Large intestine (tissue), 3 donors: ENCODE measurements at regions not wholly inside any gene's neighbourhood (a gene's known extent, or its start where the extent isn't known, plus 50 kb on each side); places are given as distances from the start of the nearest gene placed in this dataset.

Source experiments
- DNase-seq, 2 donors: peaks; one replicate each; pipeline versions ENCODE4 v3.0.0 to v3.0.0-alpha.2; 2013
- H3K27ac ChIP-seq: one replicate; pipeline ENCODE4 v1.5.1; 2013; ENCODE audit warnings: low read length
- H3K27me3 ChIP-seq: 2 replicates; pipeline ENCODE4 v1.6.1; 2013; ENCODE audit warnings: low read length; ENCODE audit not compliant: control insufficient read depth, insufficient read depth
- H3K36me3 ChIP-seq: 2 replicates; pipeline ENCODE4 v1.6.1; 2013; ENCODE audit warnings: low read length; ENCODE audit not compliant: control insufficient read depth, insufficient read depth
- H3K4me1 ChIP-seq: one replicate; pipeline ENCODE4 v1.6.1; 2013; ENCODE audit warnings: low read length; ENCODE audit not compliant: control insufficient read depth, insufficient read depth
- H3K4me3 ChIP-seq: one replicate; pipeline ENCODE4 v1.5.1; 2013; ENCODE audit warnings: low read length
- H3K9me3 ChIP-seq: one replicate; pipeline ENCODE4 v1.6.1; 2013; ENCODE audit warnings: mild to moderate bottlenecking, low read depth, low read length, moderate library complexity; ENCODE audit not compliant: control insufficient read depth
- WGBS: methylation state at CpG from one replicate; pipeline ENCODE4 v1.1.5; 2013; ENCODE audit warnings: low lambda C conversion rate; ENCODE audit not compliant: insufficient coverage; 5-methylcytosine and 5-hydroxymethylcytosine counted together

DNA sequence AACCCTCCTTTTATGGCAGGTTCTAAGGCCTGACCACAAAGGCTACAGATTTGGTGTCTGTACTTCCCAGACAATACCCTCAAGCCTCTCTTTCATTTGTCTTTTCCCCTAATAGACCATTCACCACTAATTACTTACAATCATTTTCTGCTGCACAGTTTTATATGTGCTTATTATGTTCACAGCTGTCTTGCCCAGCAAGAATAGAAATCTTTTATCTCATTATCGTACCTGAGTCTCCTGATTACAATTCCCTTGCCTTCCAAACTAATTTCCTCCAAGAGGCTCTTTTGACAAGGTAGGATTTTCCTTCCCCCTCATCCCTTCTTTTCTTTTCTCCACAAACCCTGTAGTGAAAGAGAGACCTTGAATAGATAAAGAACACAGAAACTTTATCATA is 352.5 kb upstream of the FMR1 start:
- Histone ChIP-seq H3K27me3 (no peaks in the 10 kb centered on the region), H3K9me3 (no peaks in the 10 kb centered on the region), H3K4me3 (no peak overlapping the region), H3K4me1 (no peaks in the 10 kb centered on the region), H3K36me3 (no peaks in the 10 kb centered on the region), H3K27ac (no peak overlapping the region)
- WGBS = 83% methylated on average over 1 of the region's 1 CpG
- DNase-seq = no peak

DNA sequence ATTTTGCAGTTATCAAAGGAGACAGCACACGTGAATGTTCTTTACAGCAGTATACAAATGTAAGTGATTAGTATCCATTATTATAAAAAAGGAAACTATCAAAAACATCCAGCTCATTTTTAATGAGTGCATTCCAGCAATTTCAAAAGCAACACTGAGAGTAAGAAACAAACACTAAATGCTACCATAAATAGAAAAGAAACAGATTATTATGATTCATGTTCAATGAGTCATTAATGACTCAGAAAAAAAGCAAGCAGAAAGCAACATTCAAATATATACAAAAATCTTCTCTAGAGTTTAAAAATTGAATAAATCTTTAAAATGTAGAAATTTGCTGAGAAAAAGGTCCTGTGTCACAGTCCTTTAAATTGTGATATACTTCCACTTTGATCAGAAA is 346.5 kb upstream of the FMR1 start:
- no peaks in the 10 kb centered on the region for H3K27me3 ChIP-seq
- H3K4me3 ChIP-seq = no peak overlapping the region
- no peaks in the 10 kb centered on the region for H3K9me3 ChIP-seq
- H3K27ac ChIP-seq = no peak overlapping the region
- H3K4me1 ChIP-seq = no peaks in the 10 kb centered on the region
- no CpG with 5 or more reads among the region's 1 CpG for WGBS
- no peak for DNase-seq
- H3K36me3 ChIP-seq = no peaks in the 10 kb centered on the region

DNA sequence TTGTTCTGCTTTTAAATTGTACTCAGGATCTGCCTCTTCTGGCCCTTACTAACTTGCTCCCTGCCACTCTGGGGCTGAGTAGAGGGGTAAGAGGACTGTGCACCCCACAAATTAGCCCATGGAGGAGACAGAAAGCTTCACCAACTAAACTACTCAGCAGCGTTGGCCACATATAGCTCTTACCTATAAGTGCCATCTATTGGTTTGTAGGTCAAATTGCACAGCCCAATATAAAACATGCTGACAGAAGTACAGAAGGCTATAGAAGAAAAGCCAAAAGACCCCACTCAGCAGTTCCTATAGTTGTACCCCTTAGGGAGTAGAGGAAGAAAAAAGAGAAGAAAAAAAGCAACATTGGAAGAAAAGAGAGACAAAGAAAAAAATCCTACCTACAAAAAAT is 341.2 kb upstream of the FMR1 start:
- WGBS = no CpG with 5 or more reads among the region's 1 CpG
- H3K27me3 ChIP-seq = no peaks in the 10 kb centered on the region
- no peak overlapping the region for H3K27ac ChIP-seq
- no peak overlapping the region for H3K4me3 ChIP-seq
- no peaks in the 10 kb centered on the region for H3K9me3 ChIP-seq
- no peak for DNase-seq
- no peaks in the 10 kb centered on the region for H3K4me1 ChIP-seq
- no peaks in the 10 kb centered on the region for H3K36me3 ChIP-seq

DNA sequence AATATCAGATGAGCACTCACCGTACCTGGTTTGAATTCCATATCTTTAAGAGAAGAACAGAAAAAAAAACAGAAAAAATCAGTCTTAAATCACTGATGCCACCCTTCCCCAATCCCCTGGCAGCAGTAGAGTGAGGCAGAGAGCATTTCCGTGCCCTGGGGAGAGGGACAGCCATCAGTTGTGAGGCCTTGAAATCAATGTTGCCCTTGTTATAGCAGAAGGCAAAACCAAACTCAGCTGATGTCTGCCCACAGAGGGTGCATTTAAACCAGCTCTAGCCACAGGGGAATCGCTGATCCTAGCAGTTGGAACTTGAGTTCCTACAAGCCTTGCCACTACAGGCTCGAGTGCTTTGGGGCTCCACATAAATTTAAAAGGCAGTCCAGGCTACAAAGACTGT is 338.5 kb upstream of the FMR1 start:
- H3K36me3 ChIP-seq = no peaks in the 10 kb centered on the region
- H3K27ac ChIP-seq = no peak overlapping the region
- no peak for DNase-seq
- no peaks in the 10 kb centered on the region for H3K27me3 ChIP-seq
- H3K9me3 ChIP-seq = no peaks in the 10 kb centered on the region
- no peaks in the 10 kb centered on the region for H3K4me1 ChIP-seq
- WGBS = no CpG with 5 or more reads among the region's 4 CpGs
- H3K4me3 ChIP-seq = no peak overlapping the region

DNA sequence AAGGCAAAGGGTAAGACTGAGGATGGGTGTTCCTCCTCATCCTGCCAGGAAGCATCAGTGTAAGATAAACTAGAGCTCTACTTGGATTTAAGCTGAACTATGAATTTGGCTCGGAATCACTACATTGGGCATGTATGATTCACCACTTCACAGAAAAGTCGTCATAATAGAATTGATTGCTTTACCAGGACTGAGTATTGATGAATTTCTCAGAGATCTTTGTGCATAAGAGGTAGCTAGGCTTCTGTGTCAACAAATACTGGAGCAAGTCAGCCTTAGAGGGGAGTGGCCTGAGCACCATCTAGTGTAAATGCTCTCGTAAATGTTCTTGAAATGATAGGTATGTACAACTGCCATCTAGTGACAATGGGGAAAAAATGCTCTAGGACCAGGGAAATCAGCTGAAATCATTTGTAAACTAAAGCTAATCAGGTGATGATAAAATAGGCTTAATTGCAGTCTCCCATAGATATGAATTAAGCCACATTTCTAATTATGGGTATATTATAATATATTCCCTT is 309.5 kb upstream of the FMR1 start:
- Histone ChIP-seq H3K27me3 (no peaks in the 10 kb centered on the region), H3K9me3 (no peaks in the 10 kb centered on the region), H3K4me3 (no peak overlapping the region), H3K27ac (no peak overlapping the region), H3K4me1 (no peaks in the 10 kb centered on the region), H3K36me3 (no peaks in the 10 kb centered on the region)
- no CpG with 5 or more reads among the region's 3 CpGs for WGBS
- DNase-seq = no peak

DNA sequence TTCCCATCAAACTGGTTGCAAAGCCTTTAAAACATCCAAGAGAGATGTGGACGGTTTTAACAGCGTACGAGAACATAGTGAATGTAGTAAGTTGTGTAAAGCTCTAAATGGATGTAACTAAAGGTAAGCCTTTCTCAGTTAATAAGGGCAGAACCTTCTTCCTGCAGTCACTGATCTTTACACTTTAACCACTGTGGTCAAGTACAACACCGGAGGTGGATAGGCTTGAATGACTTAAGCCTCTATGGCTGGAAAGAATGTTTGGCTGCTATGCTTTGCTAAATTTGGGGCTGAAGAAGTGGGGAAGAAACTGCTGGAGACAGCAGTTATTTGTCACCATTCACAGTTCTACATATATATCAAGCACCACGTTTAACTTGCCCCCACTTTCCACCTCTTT is 285.1 kb upstream of the FMR1 start:
- no CpG with 5 or more reads among the region's 5 CpGs for WGBS
- H3K4me1 ChIP-seq = no peaks in the 10 kb centered on the region
- no peaks in the 10 kb centered on the region for H3K27me3 ChIP-seq
- H3K36me3 ChIP-seq = no peaks in the 10 kb centered on the region
- no peak overlapping the region for H3K27ac ChIP-seq
- no peak for DNase-seq
- no peaks in the 10 kb centered on the region for H3K9me3 ChIP-seq
- H3K4me3 ChIP-seq = no peak overlapping the region

DNA sequence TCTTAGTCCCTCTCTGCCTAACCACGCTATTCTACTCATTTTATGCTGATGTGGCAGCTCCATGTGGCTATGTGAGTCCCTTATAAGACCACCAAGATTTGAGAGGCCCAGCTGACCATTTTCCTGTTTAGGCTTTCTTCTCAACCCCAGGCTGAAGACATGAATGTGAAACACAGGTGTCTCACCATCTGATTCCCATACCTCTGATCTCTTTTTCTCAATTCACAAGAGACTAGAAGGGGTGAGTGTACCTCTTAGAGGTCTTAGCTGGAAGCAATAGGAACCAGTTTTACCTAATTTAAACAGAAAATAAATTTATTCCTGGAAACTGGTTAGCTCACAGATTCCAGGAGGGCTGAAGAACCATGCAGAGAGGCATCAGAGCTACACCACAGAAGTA is 276.5 kb upstream of the FMR1 start:
- H3K4me3 ChIP-seq = no peak overlapping the region
- no peak for DNase-seq
- no CpG with 5 or more reads among the region's 1 CpG for WGBS
- no peaks in the 10 kb centered on the region for H3K4me1 ChIP-seq
- no peaks in the 10 kb centered on the region for H3K27me3 ChIP-seq
- H3K9me3 ChIP-seq = no peaks in the 10 kb centered on the region
- no peaks in the 10 kb centered on the region for H3K36me3 ChIP-seq
- no peak overlapping the region for H3K27ac ChIP-seq

DNA sequence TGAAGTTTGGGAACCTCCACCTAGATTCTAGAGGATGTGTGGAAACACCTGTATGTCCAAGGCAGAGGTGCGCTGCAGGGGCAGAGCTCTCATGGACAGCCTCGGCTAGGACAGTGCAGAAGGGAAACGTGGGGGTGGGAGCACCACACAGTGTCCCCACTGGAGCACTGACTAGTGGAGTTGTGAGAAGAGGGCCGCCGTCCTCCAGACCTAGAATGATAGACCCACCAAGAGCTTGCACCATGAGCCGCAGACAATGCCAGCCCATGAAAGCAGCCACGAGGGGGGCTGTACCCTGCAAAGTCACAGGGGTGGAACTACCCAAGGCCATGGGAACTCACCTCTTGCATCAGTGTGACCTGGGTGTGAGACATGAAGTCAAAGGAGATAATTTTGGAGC is 274.5 kb upstream of the FMR1 start:
- H3K36me3 ChIP-seq = no peaks in the 10 kb centered on the region
- H3K27ac ChIP-seq = no peak overlapping the region
- no peak overlapping the region for H3K4me3 ChIP-seq
- WGBS = no CpG with 5 or more reads among the region's 7 CpGs
- H3K9me3 ChIP-seq = no peaks in the 10 kb centered on the region
- no peaks in the 10 kb centered on the region for H3K4me1 ChIP-seq
- DNase-seq = no peak
- H3K27me3 ChIP-seq = no peaks in the 10 kb centered on the region

DNA sequence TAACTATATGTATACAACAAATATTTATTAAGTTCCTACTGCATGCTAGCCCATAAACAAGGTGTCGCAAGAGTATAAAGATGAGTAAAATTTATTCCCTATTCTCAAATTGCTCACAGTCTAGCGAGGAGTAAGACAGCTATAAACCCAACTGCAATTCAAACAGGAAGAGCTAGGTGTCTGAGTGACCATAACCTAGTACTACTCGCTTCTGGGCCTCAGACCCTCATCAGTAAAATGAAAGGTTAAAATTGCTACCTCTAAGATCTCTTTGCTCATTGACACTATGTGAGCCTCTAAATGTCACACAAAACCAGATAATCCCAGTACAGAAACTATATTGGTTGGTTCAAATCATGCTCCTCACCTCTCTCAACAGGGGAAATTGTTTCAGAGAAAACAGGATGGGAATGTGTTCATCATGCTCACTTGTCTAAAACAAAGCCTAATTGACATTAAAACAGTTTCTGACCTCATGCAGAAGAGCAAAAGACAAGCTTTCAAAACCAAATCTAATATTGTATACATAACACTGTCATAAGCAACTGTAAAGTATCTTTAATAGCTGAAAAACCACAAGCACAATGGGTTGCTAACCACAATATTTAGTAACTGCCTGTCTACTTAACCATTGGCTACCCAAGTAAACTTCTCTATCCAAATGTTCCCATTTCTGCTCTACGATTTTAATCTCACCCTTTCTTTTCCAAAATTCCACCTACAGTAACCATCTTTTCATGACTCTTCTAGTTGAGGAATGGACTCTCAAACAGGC is 264.6 kb upstream of the FMR1 start:
- no peaks in the 10 kb centered on the region for H3K27me3 ChIP-seq
- no CpG with 5 or more reads among the region's 4 CpGs for WGBS
- H3K4me1 ChIP-seq = no peaks in the 10 kb centered on the region
- no peak overlapping the region for H3K27ac ChIP-seq
- H3K4me3 ChIP-seq = no peak overlapping the region
- H3K9me3 ChIP-seq = no peaks in the 10 kb centered on the region
- DNase-seq = no peak
- H3K36me3 ChIP-seq = no peaks in the 10 kb centered on the region

DNA sequence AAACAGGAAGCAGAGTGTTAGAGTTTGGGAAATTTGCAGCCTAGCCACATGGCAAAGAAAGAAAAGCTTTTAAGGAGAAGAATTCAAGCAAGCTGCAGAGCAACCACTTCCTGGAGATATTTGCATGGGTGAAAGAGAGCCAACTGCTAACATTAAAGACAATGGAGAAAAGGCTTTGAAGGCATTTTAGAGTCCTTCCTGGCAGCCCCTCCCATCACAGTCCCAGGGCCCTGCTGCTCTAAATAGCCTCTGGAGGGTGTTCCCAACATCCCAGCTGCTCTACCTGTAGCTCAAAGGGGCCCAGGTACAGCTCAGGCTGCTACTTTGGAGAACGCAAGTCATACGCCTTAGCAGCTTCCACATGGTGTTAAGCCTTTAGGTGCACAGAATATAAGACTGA is 235.9 kb upstream of the FMR1 start:
- H3K4me3 ChIP-seq = no peak overlapping the region
- WGBS = no CpG with 5 or more reads among the region's 2 CpGs
- no peaks in the 10 kb centered on the region for H3K9me3 ChIP-seq
- DNase-seq = no peak
- no peak overlapping the region for H3K27ac ChIP-seq
- H3K27me3 ChIP-seq = no peaks in the 10 kb centered on the region
- H3K36me3 ChIP-seq = no peaks in the 10 kb centered on the region
- H3K4me1 ChIP-seq = no peaks in the 10 kb centered on the region

DNA sequence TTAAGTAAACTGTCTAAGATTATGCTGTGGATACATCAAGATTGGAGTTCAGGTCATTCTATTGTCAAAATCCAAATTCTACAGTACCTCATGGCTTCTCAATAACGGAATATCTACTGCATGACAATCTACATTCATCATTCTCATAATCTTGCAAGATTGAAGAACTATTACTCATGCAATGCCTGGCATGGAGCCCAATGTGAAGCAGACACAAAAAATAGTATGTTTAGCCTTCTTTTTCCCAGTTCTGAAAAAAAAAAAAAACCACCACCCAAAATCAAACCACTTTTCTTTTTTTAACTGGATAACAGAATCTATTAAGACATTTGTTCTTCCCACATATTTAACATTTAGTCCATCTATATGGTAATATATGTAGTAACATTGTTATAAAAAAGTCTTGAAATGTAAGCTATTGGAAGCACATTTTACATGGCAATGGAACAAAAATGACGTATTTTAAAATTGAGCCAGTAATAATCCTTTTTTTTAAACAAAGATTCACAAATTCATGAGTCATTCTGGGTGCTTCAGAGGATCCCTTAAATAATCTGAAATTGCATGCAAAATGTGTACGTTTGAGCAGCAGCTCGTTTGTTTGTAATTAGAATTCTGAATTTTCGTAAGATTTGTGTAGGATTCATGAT is 232.2 kb upstream of the FMR1 start:
- 67% methylated on average over 1 of the region's 5 CpGs for WGBS
- Histone ChIP-seq H3K27me3 (no peaks in the 10 kb centered on the region), H3K9me3 (no peaks in the 10 kb centered on the region), H3K27ac (no peak overlapping the region), H3K4me3 (no peak overlapping the region), H3K4me1 (no peaks in the 10 kb centered on the region), H3K36me3 (no peaks in the 10 kb centered on the region)
- no peak for DNase-seq
